ENCODE measurements at regions not wholly inside any gene's neighbourhood (a gene's known extent, or its start where the extent isn't known, plus 50 kb on each side); places are given as distances from the start of the nearest gene placed in this dataset.

- POLR2A ChIA-PET: no interaction called here
- Histone ChIP-seq H3K36me3 (ENCODE audit: control insufficient read depth in 2 of 2, extremely low read depth in 1 of 2, insufficient read depth in 2 of 2, low read length in 2 of 2) (no peaks in the 10 kb centered on the region), H3K9me1 (replicated peaks; ENCODE audit: control insufficient read depth, extremely low read depth, insufficient read depth, low read length) (no peaks in the 10 kb centered on the region), H3K4me1 (ENCODE audit: control insufficient read depth, extremely low read depth, insufficient read depth, low read length) (no peaks in the 10 kb centered on the region), H3K4me2 (ENCODE audit: insufficient read depth, low read length) (no peak overlapping the region), H3K27ac (ENCODE audit: insufficient read depth, low read depth, low read length) (no peak overlapping the region), H3K9ac (replicated peaks; ENCODE audit: extremely low read depth, insufficient read depth, low read length) (no peak overlapping the region), H3K4me3 (replicated peaks in 1 of 3; ENCODE audit: insufficient read depth in 1 of 3, low read depth in 1 of 3, low read length in 3 of 3) (no peak overlapping the region), H4K20me1 (replicated peaks; ENCODE audit: control insufficient read depth, extremely low read depth, insufficient read depth, low read length) (no peaks in the 10 kb centered on the region), H3K27me3 (ENCODE audit: control insufficient read depth in 2 of 2, insufficient read depth in 2 of 2, low read length in 2 of 2) (no peaks in the 10 kb centered on the region), H3K9me3 (replicated peaks; ENCODE audit: control insufficient read depth, insufficient read depth, low read length) (no peaks in the 10 kb centered on the region), H3K79me2 (ENCODE audit: control insufficient read depth, insufficient read depth, low read length) (no peaks in the 10 kb centered on the region), H2AFZ (ENCODE audit: low read depth, low read length) (no peak overlapping the region)
- no peak for DNase-seq (ENCODE audit: low read depth, low spot score)
- BruUV-seq (replicated peaks): no TSS peak
- TF ChIP-seq POLR2A (IDR thresholded peaks at IDR 0.05; ENCODE audit: low read depth, low read length): no peak
- TF ChIP-seq GATA2 (IDR thresholded peaks at IDR 0.05; ENCODE audit: insufficient read depth, insufficient read length, low read depth, low read length): no peak
- TF ChIP-seq EZH2 (IDR thresholded peaks at IDR 0.05; ENCODE audit: borderline replicate concordance, low read depth, low read length, severe bottlenecking): no peak
- no peak for TF ChIP-seq FOS (IDR thresholded peaks at IDR 0.05; ENCODE audit: borderline replicate concordance, insufficient read depth, low read length)
- no peak for TF ChIP-seq POLR2AphosphoS5 (IDR thresholded peaks at IDR 0.05; ENCODE audit: insufficient read depth, low read depth, low read length)
- TF ChIP-seq JUN (IDR thresholded peaks at IDR 0.05; ENCODE audit: borderline replicate concordance, insufficient read depth, insufficient read length, low read depth): no peak
- no peak for TF ChIP-seq MYC (IDR thresholded peaks at IDR 0.05; ENCODE audit: low read depth, low read length)
- intact Hi-C loops (cut with micrococcal nuclease): no loop called here
- CTCF ChIA-PET: no interaction called here
- no peak for FAIRE-seq
- dilution Hi-C loops (cut with MboI; ENCODE audit: extremely low pct_ligation_motif_present, low sequenced_read_pairs): no loop called here
Observed at GRCh38 chr3:22239011-22239410, 488.0 kb upstream of the ZNF385D start.

DNA sequence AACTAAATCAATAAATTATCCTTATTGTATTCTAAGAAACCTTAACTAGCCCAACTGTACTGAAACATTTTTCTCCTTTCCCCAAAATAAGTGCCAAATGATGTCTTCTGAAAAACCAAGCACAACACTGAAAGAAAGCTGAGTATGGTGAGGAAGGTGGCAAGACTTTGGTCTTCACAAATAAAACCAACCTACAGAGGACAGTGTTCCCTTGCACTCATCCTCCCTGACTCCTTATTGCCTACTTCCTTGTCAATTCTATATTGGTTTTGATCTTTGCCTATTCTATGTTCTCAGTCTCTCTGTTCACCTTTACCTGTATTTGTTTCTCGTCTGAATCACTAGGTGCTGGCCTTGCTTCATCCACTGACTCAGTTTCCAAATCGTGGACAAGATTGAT is 490.1 kb upstream of the ZNF385D start:
- FAIRE-seq (no peak), DNase-seq (ENCODE audit: low read depth, low spot score) (no peak)
- intact Hi-C loops (cut with micrococcal nuclease): no loop called here
- H3K4me3 ChIP-seq (replicated peaks in 1 of 3; ENCODE audit: insufficient read depth in 1 of 3, low read depth in 1 of 3, low read length in 3 of 3): no peak overlapping the region
- CTCF ChIA-PET: no interaction called here
- H3K9ac ChIP-seq (replicated peaks; ENCODE audit: extremely low read depth, insufficient read depth, low read length): no peak overlapping the region
- H4K20me1 ChIP-seq (replicated peaks; ENCODE audit: control insufficient read depth, extremely low read depth, insufficient read depth, low read length): no peaks in the 10 kb centered on the region
- TF ChIP-seq POLR2A (IDR thresholded peaks at IDR 0.05; ENCODE audit: low read depth, low read length): no peak
- no peak for TF ChIP-seq MYC (IDR thresholded peaks at IDR 0.05; ENCODE audit: low read depth, low read length)
- TF ChIP-seq GATA2 (IDR thresholded peaks at IDR 0.05; ENCODE audit: insufficient read depth, insufficient read length, low read depth, low read length): no peak
- TF ChIP-seq, protein P1, sequence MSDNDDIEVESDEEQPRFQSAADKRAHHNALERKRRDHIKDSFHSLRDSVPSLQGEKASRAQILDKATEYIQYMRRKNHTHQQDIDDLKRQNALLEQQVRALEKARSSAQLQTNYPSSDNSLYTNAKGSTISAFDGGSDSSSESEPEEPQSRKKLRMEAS (IDR thresholded peaks at IDR 0.05; ENCODE audit: insufficient read depth, insufficient read length): no peak
- H3K4me1 ChIP-seq (ENCODE audit: control insufficient read depth, extremely low read depth, insufficient read depth, low read length): no peaks in the 10 kb centered on the region
- H3K79me2 ChIP-seq (ENCODE audit: control insufficient read depth, insufficient read depth, low read length): no peaks in the 10 kb centered on the region
- dilution Hi-C loops (cut with MboI; ENCODE audit: extremely low pct_ligation_motif_present, low sequenced_read_pairs): no loop called here
- no peak overlapping the region for H3K27ac ChIP-seq (ENCODE audit: insufficient read depth, low read depth, low read length)
- BruUV-seq (replicated peaks): no TSS peak
- no peaks in the 10 kb centered on the region for H3K36me3 ChIP-seq (ENCODE audit: control insufficient read depth in 2 of 2, extremely low read depth in 1 of 2, insufficient read depth in 2 of 2, low read length in 2 of 2)
- no peak overlapping the region for H3K4me2 ChIP-seq (ENCODE audit: insufficient read depth, low read length)
- no peaks in the 10 kb centered on the region for H3K9me3 ChIP-seq (replicated peaks; ENCODE audit: control insufficient read depth, insufficient read depth, low read length)
- no peak overlapping the region for H2AFZ ChIP-seq (ENCODE audit: low read depth, low read length)
- no peaks in the 10 kb centered on the region for H3K27me3 ChIP-seq (ENCODE audit: control insufficient read depth in 2 of 2, insufficient read depth in 2 of 2, low read length in 2 of 2)
- POLR2A ChIA-PET: no interaction called here
- no peaks in the 10 kb centered on the region for H3K9me1 ChIP-seq (replicated peaks; ENCODE audit: control insufficient read depth, extremely low read depth, insufficient read depth, low read length)

Measured in endothelial cell of umbilical vein (primary cell).